GM23248 (cell line): ENCODE measurements at regions not wholly inside any gene's neighbourhood (a gene's known extent, or its start where the extent isn't known, plus 50 kb on each side); places are given as distances from the start of the nearest gene placed in this dataset.

Source experiments
- DNase-seq: peaks from one replicate; pipeline ENCODE4 v3.0.0-alpha.2; 2015
- H2AFZ ChIP-seq: fragments of 200-600 bp; sonication (generic); 2 replicates; pipeline ENCODE4 v1.6.1; 2016; ENCODE audit warnings: antibody characterized with exemption
- H3F3A ChIP-seq: fragments of 200-600 bp; sonication (generic); 2 replicates; pipeline ENCODE4 v1.6.1; 2016; ENCODE audit warnings: mild to moderate bottlenecking, antibody characterized with exemption, mixed run types; ENCODE audit not compliant: insufficient read depth
- H3K27ac ChIP-seq: fragments of 200-600 bp; sonication (generic); 2 replicates; pipeline ENCODE4 v1.5.1; 2016; ENCODE audit warnings: mild to moderate bottlenecking
- H3K27me3 ChIP-seq: fragments of 200-600 bp; sonication (generic); replicated peaks from 2 replicates; pipeline ENCODE4 v1.6.1; 2016; ENCODE audit warnings: mild to moderate bottlenecking; ENCODE audit not compliant: insufficient read depth
- H3K36me3 ChIP-seq: fragments of 200-600 bp; sonication (generic); 2 replicates; pipeline ENCODE4 v1.6.1; 2016; ENCODE audit warnings: low read depth, mild to moderate bottlenecking
- H3K4me1 ChIP-seq: fragments of 200-600 bp; sonication (generic); 2 replicates; pipeline ENCODE4 v1.6.1; 2016; ENCODE audit warnings: mild to moderate bottlenecking; ENCODE audit not compliant: insufficient read depth
- H3K4me2 ChIP-seq: fragments of 200-600 bp; sonication (generic); one replicate; pipeline ENCODE4 v1.6.1; 2016; ENCODE audit warnings: mild to moderate bottlenecking; ENCODE audit not compliant: unreplicated experiment
- H3K4me3 ChIP-seq: fragments of 200-600 bp; sonication (generic); 2 replicates; pipeline ENCODE4 v1.5.1; 2016; ENCODE audit warnings: mild to moderate bottlenecking
- H3K79me2 ChIP-seq: fragments of 200-600 bp; sonication (generic); 2 replicates; pipeline ENCODE4 v1.6.1; 2016; ENCODE audit warnings: mild to moderate bottlenecking; ENCODE audit not compliant: insufficient read depth
- H3K9ac ChIP-seq: fragments of 200-600 bp; sonication (generic); 2 replicates; pipeline ENCODE4 v1.6.1; 2016; ENCODE audit warnings: mild to moderate bottlenecking
- H3K9me2 ChIP-seq: fragments of 200-600 bp; sonication (generic); 2 replicates; pipeline ENCODE4 v1.6.1; 2016; ENCODE audit warnings: mixed run types, mild to moderate bottlenecking, moderate library complexity; ENCODE audit not compliant: insufficient read depth
- H3K9me3 ChIP-seq: fragments of 200-600 bp; sonication (generic); one replicate; pipeline ENCODE4 v1.6.1; 2017; ENCODE audit warnings: low read depth
- H4K20me1 ChIP-seq: fragments of 200-600 bp; sonication (generic); 2 replicates; pipeline ENCODE4 v1.6.0; 2016; ENCODE audit not compliant: insufficient read depth
- EZH2 ChIP-seq: fragments of 200-600 bp; sonication (generic); IDR thresholded peaks from 2 replicates; pipeline ENCODE4 v1.6.1; 2018; ENCODE audit warnings: antibody characterized with exemption, mild to moderate bottlenecking; ENCODE audit not compliant: insufficient read depth, poor library complexity, severe bottlenecking
- EZH2phosphoT487 ChIP-seq: fragments of 200-600 bp; sonication (generic); IDR thresholded peaks from 2 replicates; pipeline ENCODE4 v1.6.1; 2018; ENCODE audit warnings: antibody characterized with exemption, moderate library complexity, mild to moderate bottlenecking, low read depth; ENCODE audit not compliant: insufficient read depth
- WGBS, 2 experiments: methylation state at CpG; one replicate each; pipeline ENCODE4 v1.1.6; 2015 to 2017; ENCODE audit warnings: low lambda C conversion rate in 2 of 2, low coverage in 1 of 2; ENCODE audit errors: missing lambda C conversion rate in 2 of 2; 5-methylcytosine and 5-hydroxymethylcytosine counted together
- in situ Hi-C: fragments of 300-500 bp; cut with MboI; formaldehyde crosslinking; loops from 2 replicates; pipeline ENCODE4 v1.15.0; 2020

- Histone ChIP-seq H3K9me3 (no peaks in the 10 kb centered on the region), H3K4me1 (peaks cover 4% of the 10 kb centered on the region; the same call in 1 of the 2 replicates), H3K27ac (no peak overlapping the region), H2AFZ (no peak overlapping the region), H3K79me2 (no peaks in the 10 kb centered on the region), H3K4me2 (no peak overlapping the region), H3K4me3 (no peak overlapping the region), H3K36me3 (no peaks in the 10 kb centered on the region), H4K20me1 (no peaks in the 10 kb centered on the region), H3K9me2 (no peaks in the 10 kb centered on the region), H3F3A (no peaks in the 10 kb centered on the region), H3K9ac (no peak overlapping the region), H3K27me3 (no peaks in the 10 kb centered on the region; the same call in 1 of the 2 replicates)
- TF ChIP-seq EZH2phosphoT487 (no peak), EZH2 (no peak)
- in situ Hi-C loops: no loop called here
- no peak for DNase-seq
- WGBS, 2 experiments: 65 to 81% methylated on average over 4 of the region's 4 CpGs
These were observed 82.2 kb upstream of the HSPA9 start for GRCh38 chr5:138657360-138657759.

GRCh38 chr5:138656916-138657315 lies 81.7 kb upstream of the HSPA9 start:
- Histone ChIP-seq H3K27me3 (no peaks in the 10 kb centered on the region; the same call in 1 of the 2 replicates), H3K9me2 (no peaks in the 10 kb centered on the region), H3K9ac (no peak overlapping the region), H3K79me2 (no peaks in the 10 kb centered on the region), H3K27ac (no peak overlapping the region), H3K4me3 (no peak overlapping the region), H4K20me1 (no peaks in the 10 kb centered on the region), H3K4me2 (no peak overlapping the region), H3F3A (no peaks in the 10 kb centered on the region), H3K36me3 (no peaks in the 10 kb centered on the region), H2AFZ (no peak overlapping the region), H3K4me1 (peaks cover 4% of the 10 kb centered on the region; the same call in 1 of the 2 replicates), H3K9me3 (no peaks in the 10 kb centered on the region)
- in situ Hi-C loops: no loop called here
- TF ChIP-seq EZH2 (no peak), EZH2phosphoT487 (no peak)
- WGBS, 2 experiments: 68 to 74% methylated on average over 4 of the region's 4 CpGs
- DNase-seq: no peak

- peaks cover 4% of the 10 kb centered on the region; the same call in 1 of the 2 replicates for H3K4me1 ChIP-seq
- DNase-seq: no peak
- 79 to 92% methylated on average over 6 of the region's 6 CpGs for WGBS, 2 experiments
- H3K9me3 ChIP-seq: no peaks in the 10 kb centered on the region
- no peaks in the 10 kb centered on the region; the same call in 1 of the 2 replicates for H3K27me3 ChIP-seq
- H4K20me1 ChIP-seq: no peaks in the 10 kb centered on the region
- H3K4me3 ChIP-seq: no peak overlapping the region
- no peak overlapping the region for H3K4me2 ChIP-seq
- H3K36me3 ChIP-seq: no peaks in the 10 kb centered on the region
- in situ Hi-C loops: no loop called here
- no peaks in the 10 kb centered on the region for H3F3A ChIP-seq
- no peak overlapping the region for H3K9ac ChIP-seq
- H2AFZ ChIP-seq: no peak overlapping the region
- H3K9me2 ChIP-seq: no peaks in the 10 kb centered on the region
- H3K79me2 ChIP-seq: no peaks in the 10 kb centered on the region
- TF ChIP-seq EZH2phosphoT487: no peak
- no peak for TF ChIP-seq EZH2
- H3K27ac ChIP-seq: no peak overlapping the region
These were observed 80.5 kb upstream of the HSPA9 start for GRCh38 chr5:138655530-138656190.

GRCh38 chr5:138654281-138654867 lies 79.2 kb upstream of the HSPA9 start:
- H3K9me2 ChIP-seq: no peaks in the 10 kb centered on the region
- H3K27me3 ChIP-seq: no peaks in the 10 kb centered on the region; the same call in 1 of the 2 replicates
- no peak overlapping the region for H3K4me2 ChIP-seq
- H3K4me3 ChIP-seq: no peak overlapping the region
- no peaks in the 10 kb centered on the region for H4K20me1 ChIP-seq
- DNase-seq: peak; percentile 42
- no peak overlapping the region for H3K9ac ChIP-seq
- H2AFZ ChIP-seq: no peak overlapping the region
- WGBS, 2 experiments: 30 to 34% methylated on average over 8 of the region's 8 CpGs
- no peak for TF ChIP-seq EZH2
- TF ChIP-seq EZH2phosphoT487: no peak
- peaks cover 4% of the 10 kb centered on the region; the same call in 1 of the 2 replicates for H3K4me1 ChIP-seq
- in situ Hi-C loops: no loop called here
- no peaks in the 10 kb centered on the region for H3F3A ChIP-seq
- H3K27ac ChIP-seq: no peak overlapping the region
- no peaks in the 10 kb centered on the region for H3K9me3 ChIP-seq
- no peaks in the 10 kb centered on the region for H3K79me2 ChIP-seq
- no peaks in the 10 kb centered on the region for H3K36me3 ChIP-seq
